HEK293T (cell line): ENCODE measurements at regions not wholly inside any gene's neighbourhood (a gene's known extent, or its start where the extent isn't known, plus 50 kb on each side); places are given as distances from the start of the nearest gene placed in this dataset.

ENCODE experiments used
- BHLHE40 ChIP-seq: fragments of 450-650 bp; IDR thresholded peaks from 2 replicates; pipeline ENCODE4 v1.6.1; 2016; ENCODE audit warnings: mild to moderate bottlenecking, moderate library complexity, borderline replicate concordance
- ELF4 ChIP-seq: fragments of 450-650 bp; IDR thresholded peaks from 2 replicates; pipeline ENCODE4 v1.6.1; 2017; ENCODE audit warnings: antibody characterized with exemption
- FOXK2 ChIP-seq: fragments of 450-650 bp; IDR thresholded peaks from 2 replicates; pipeline ENCODE4 v1.6.1; 2016; ENCODE audit warnings: mild to moderate bottlenecking
- FOXM1 ChIP-seq: fragments of 450-650 bp; IDR thresholded peaks from 2 replicates; pipeline ENCODE4 v1.6.1; 2017; ENCODE audit warnings: mild to moderate bottlenecking, borderline replicate concordance
- LEF1 ChIP-seq: fragments of 450-650 bp; IDR thresholded peaks from 2 replicates; pipeline ENCODE4 v1.6.1; 2017; ENCODE audit warnings: mild to moderate bottlenecking, borderline replicate concordance
- SUZ12 ChIP-seq: fragments of 450-650 bp; IDR thresholded peaks from 2 replicates; pipeline ENCODE4 v1.6.1; 2016; ENCODE audit warnings: mild to moderate bottlenecking

DNA sequence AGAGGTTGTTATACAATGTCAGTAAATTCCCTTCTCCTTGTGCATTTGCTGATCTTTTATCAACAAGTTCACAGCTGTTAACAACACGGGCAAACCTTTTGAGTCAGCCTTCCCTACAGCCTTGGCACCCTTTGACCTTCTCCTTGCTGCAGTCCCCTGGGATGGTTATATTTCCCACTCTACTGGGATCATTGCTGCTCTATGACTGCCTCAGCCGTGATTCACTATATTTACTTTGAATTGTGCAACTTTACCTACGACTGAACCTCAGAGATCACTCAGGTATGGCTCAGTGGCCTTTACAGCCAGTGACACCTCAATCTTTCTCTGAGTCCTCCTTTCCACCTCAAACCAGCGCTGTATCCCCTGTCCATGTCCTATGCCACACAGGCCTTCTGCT, 1293.3 kb downstream of the EPHA7 start:
- no peak for TF ChIP-seq BHLHE40
- no peak for TF ChIP-seq ELF4
- TF ChIP-seq LEF1: no peak
- no peak for TF ChIP-seq FOXM1
- TF ChIP-seq FOXK2: no peak
- TF ChIP-seq SUZ12: no peak
